ENCODE measurements at regions not wholly inside any gene's neighbourhood (a gene's known extent, or its start where the extent isn't known, plus 50 kb on each side); places are given as distances from the start of the nearest gene placed in this dataset.

DNA sequence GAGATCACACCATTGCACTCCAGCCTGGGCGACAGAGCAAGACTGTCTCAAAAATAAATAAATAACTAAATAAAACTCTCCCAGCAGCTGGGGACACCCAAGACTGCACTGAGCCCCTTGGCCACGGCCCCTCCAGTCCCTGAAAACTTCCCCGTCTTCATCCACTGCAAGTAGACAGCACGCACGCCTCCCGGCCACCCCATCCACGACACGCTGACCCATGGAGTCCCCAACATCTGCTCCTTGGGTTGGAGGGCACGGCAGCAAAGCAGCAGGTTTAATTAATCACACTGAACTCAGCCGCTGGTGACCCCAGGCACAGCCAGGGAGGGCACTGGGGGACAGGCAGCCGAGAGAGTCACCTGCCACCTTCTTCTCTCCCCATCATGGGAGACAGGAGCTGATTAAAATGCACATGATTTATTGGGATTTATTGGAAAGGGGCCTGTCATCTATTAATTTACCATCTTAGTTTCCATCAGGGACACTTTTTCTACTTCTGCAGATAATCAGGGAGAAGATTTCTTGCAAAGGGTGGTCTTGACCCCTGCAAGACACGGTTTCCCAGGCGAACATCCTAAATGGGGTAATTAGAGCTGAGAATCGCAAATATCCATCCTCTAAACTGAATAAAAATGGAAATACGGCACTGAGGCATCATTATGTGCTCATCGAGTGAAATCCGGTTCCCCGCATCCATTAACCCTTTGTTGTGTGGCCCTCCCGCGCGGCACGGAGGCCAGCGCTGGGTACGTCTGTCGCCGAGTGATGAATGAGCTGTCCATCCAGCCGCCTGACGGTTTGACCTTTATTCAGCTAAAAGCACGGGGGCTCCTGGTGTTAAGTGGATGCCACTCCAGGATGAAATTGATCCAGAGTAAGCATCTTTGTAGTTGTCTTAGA lies 178.3 kb downstream of the BRD1 start:
- Mint-ChIP-seq H3K27ac (peak overlapping the region in 1 of 8 donors; percentile 70), H3K27me3 (no peaks in the 10 kb centered on the region), H3K4me1 (peaks cover 4 to 19% (median 14%) of the 10 kb centered on the region in 3 donors), H3K9me3 (no peaks in the 10 kb centered on the region), H3K36me3 (peaks cover 0 to 21% (median 3%) of the 10 kb centered on the region in 3 donors), H3K4me3 (no peak overlapping the region)
- no peaks in the 10 kb centered on the region for H3K4me1 ChIP-seq (ENCODE audit: insufficient read depth, low read length)
- CTCF ChIA-PET = no interaction called here
- H3K27ac ChIP-seq (ENCODE audit: low read depth, low read length) = no peak overlapping the region
- no peak overlapping the region for H3K4me3 ChIP-seq (ENCODE audit: low read length)
- no peaks in the 10 kb centered on the region for H3K9me3 ChIP-seq (ENCODE audit: low read length)
- peaks cover 5% of the 10 kb centered on the region for H3K36me3 ChIP-seq (ENCODE audit: insufficient read depth, low read length)
- no peaks in the 10 kb centered on the region for H3K27me3 ChIP-seq (ENCODE audit: insufficient read depth, low read length, poor library complexity, severe bottlenecking)
- no peak for DNase-seq
- POLR2A ChIA-PET = no interaction called here

DNA sequence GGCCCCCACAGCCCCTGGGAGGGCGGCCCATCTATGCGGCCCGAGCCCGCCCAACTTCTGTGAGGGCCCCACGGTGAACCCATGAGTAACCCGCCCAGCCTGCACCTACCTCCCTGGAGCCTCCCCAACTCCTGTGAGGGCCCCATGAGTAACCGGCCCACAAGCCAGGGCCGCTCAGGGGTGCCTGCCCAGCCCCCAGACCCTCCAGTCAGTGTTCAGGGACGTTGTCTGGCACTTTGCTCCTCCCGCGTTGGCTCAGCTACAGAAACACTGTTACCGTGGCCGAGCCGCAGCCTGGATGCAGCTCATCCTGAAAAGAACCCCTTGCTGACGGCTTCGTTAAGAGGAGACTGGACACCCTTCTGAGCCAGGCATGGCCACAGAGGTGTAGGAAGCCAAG lies 179.6 kb downstream of the BRD1 start:
- Mint-ChIP-seq H3K27me3 (no peaks in the 10 kb centered on the region), H3K27ac (no peak overlapping the region), H3K4me1 (peaks cover 2 to 19% (median 14%) of the 10 kb centered on the region in 3 donors), H3K4me3 (no peak overlapping the region), H3K36me3 (peaks cover 0 to 21% (median 3%) of the 10 kb centered on the region in 3 donors), H3K9me3 (no peaks in the 10 kb centered on the region)
- no peak overlapping the region for H3K4me3 ChIP-seq (ENCODE audit: low read length)
- H3K4me1 ChIP-seq (ENCODE audit: insufficient read depth, low read length) = no peaks in the 10 kb centered on the region
- DNase-seq = no peak
- no peaks in the 10 kb centered on the region for H3K27me3 ChIP-seq (ENCODE audit: insufficient read depth, low read length, poor library complexity, severe bottlenecking)
- H3K9me3 ChIP-seq (ENCODE audit: low read length) = no peaks in the 10 kb centered on the region
- H3K27ac ChIP-seq (ENCODE audit: low read depth, low read length) = no peak overlapping the region
- ChIA-PET POLR2A (no interaction called here), CTCF (no interaction called here)
- peaks cover 5% of the 10 kb centered on the region for H3K36me3 ChIP-seq (ENCODE audit: insufficient read depth, low read length)

DNA sequence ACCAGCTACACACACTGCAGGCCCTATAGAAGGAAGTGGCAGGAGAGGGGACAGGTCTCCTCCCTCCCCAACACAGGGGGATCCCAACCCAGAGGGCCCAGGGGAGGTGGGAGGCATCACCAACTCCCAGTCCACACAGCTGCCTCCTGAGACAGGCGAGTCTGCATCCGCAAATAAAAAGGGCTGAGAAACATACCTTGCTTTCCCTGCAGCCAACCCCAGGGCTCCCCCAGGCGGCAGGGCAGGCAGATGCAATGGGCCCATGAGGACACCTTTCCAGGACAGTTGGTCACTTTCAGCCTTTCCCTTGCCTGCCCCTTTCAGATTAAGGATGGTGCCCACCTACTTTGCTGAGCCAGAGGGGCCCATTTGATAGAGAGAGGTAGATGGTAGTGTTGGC lies 180.0 kb downstream of the BRD1 start:
- Histone ChIP-seq H3K27ac (ENCODE audit: low read depth, low read length) (no peak overlapping the region), H3K9me3 (ENCODE audit: low read length) (no peaks in the 10 kb centered on the region), H3K36me3 (ENCODE audit: insufficient read depth, low read length) (peaks cover 5% of the 10 kb centered on the region), H3K4me3 (ENCODE audit: low read length) (no peak overlapping the region), H3K4me1 (ENCODE audit: insufficient read depth, low read length) (no peaks in the 10 kb centered on the region), H3K27me3 (ENCODE audit: insufficient read depth, low read length, poor library complexity, severe bottlenecking) (no peaks in the 10 kb centered on the region)
- H3K27me3 Mint-ChIP-seq = no peaks in the 10 kb centered on the region
- ChIA-PET POLR2A (no interaction called here), CTCF (no interaction called here)
- peaks cover 0 to 21% (median 3%) of the 10 kb centered on the region in 3 donors for H3K36me3 Mint-ChIP-seq
- DNase-seq = no peak
- H3K27ac Mint-ChIP-seq = no peak overlapping the region
- H3K9me3 Mint-ChIP-seq = no peaks in the 10 kb centered on the region
- no peak overlapping the region for H3K4me3 Mint-ChIP-seq
- peaks cover 2 to 18% (median 14%) of the 10 kb centered on the region in 3 donors for H3K4me1 Mint-ChIP-seq

DNA sequence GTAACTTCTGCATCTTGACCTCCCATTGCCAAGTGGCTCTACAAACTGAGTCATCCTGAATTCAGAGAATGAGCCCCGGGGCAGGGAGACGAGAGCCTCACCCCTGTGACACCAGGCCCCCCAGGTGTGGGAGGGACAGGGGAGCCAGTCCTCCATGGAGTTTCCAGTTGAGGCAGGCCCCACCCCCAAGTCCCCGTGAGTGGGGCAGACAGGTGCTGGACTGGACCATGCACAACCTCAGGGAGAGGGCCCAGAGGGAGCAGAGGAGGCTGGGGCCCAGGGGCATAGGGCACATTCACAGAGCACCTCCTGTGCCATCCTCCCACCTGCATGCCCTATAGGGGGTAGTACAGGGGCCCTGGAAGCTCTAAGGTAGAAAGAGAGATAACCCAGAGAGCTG lies 180.8 kb downstream of the BRD1 start:
- ChIA-PET POLR2A (no interaction called here), CTCF (no interaction called here)
- Histone ChIP-seq H3K27me3 (ENCODE audit: insufficient read depth, low read length, poor library complexity, severe bottlenecking) (no peaks in the 10 kb centered on the region), H3K4me1 (ENCODE audit: insufficient read depth, low read length) (no peaks in the 10 kb centered on the region), H3K9me3 (ENCODE audit: low read length) (no peaks in the 10 kb centered on the region), H3K36me3 (ENCODE audit: insufficient read depth, low read length) (peaks cover 5% of the 10 kb centered on the region), H3K4me3 (ENCODE audit: low read length) (no peak overlapping the region), H3K27ac (ENCODE audit: low read depth, low read length) (no peak overlapping the region)
- no peaks in the 10 kb centered on the region for H3K9me3 Mint-ChIP-seq
- H3K36me3 Mint-ChIP-seq = peaks cover 0 to 20% (median 3%) of the 10 kb centered on the region in 3 donors
- H3K27ac Mint-ChIP-seq = no peak overlapping the region
- no peaks in the 10 kb centered on the region for H3K27me3 Mint-ChIP-seq
- H3K4me3 Mint-ChIP-seq = no peak overlapping the region
- peaks cover 2 to 14% (median 14%) of the 10 kb centered on the region in 3 donors for H3K4me1 Mint-ChIP-seq
- no peak for DNase-seq

DNA sequence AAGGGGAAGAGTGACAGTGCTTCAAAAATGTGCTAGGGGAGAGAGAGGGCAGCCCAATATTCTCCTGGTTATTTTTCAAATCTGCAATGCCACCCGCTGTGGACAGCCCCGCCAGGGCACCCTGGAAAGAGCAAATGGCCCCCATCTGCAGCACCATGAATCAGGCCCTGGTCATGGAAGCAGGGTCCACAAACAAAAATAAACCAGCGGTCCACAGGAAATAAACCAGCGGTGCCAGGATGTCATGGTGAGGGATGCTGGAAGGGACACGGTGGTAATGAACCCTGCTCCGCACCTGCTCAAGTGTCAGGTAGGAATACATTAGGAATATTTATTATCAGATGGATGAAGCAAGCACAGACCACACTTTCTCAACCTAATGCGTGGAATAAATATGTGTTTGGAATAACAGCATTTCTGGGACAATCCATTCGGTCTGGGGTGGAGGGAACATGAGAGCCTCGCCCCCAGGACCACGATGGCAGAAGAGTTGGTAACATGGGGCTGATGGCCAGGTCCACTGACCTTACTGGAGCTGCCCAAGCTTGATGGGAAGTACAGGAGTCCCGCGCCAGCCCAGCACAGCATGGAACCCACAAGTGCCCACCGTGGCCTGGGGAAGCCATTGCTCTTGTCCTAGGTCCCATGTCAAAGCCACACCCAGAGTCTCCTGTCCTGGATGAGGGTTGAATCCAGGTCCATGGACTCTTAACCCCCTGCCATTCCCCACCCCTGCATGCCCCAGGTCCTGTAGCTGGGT lies 181.7 kb downstream of the BRD1 start:
- Histone ChIP-seq H3K4me3 (ENCODE audit: low read length) (no peak overlapping the region), H3K27ac (ENCODE audit: low read depth, low read length) (no peak overlapping the region), H3K9me3 (ENCODE audit: low read length) (no peaks in the 10 kb centered on the region), H3K36me3 (ENCODE audit: insufficient read depth, low read length) (peaks cover 5% of the 10 kb centered on the region), H3K27me3 (ENCODE audit: insufficient read depth, low read length, poor library complexity, severe bottlenecking) (no peaks in the 10 kb centered on the region), H3K4me1 (ENCODE audit: insufficient read depth, low read length) (no peaks in the 10 kb centered on the region)
- Mint-ChIP-seq H3K4me3 (no peak overlapping the region), H3K27me3 (no peaks in the 10 kb centered on the region), H3K4me1 (peaks cover 2 to 19% (median 17%) of the 10 kb centered on the region in 3 donors), H3K9me3 (no peaks in the 10 kb centered on the region), H3K27ac (no peak overlapping the region), H3K36me3 (peaks cover 0 to 24% (median 3%) of the 10 kb centered on the region in 3 donors)
- CTCF ChIA-PET = no interaction called here
- DNase-seq = no peak
- POLR2A ChIA-PET = no interaction called here

DNA sequence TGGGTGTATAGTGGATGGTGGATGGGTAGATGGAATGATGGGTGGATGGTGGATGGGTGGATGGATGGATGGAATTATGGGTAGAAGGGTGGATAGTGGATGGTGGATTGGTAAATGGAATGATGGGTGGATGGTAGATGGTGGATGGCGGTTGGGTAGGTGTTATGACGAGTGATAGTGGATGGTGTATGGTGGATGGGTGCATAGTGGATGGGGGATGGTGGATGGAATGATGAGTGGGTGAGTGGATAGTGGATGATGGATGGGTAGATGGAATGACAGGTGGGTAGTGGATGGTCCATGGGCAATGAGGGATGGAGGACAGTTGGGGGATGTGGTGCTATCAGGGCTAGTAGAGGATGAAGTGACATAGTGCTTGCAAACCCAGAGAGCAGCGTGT lies 182.4 kb downstream of the BRD1 start:
- Histone ChIP-seq H3K27ac (ENCODE audit: low read depth, low read length) (no peak overlapping the region), H3K4me3 (ENCODE audit: low read length) (no peak overlapping the region), H3K9me3 (ENCODE audit: low read length) (no peaks in the 10 kb centered on the region), H3K27me3 (ENCODE audit: insufficient read depth, low read length, poor library complexity, severe bottlenecking) (no peaks in the 10 kb centered on the region), H3K36me3 (ENCODE audit: insufficient read depth, low read length) (peaks cover 4% of the 10 kb centered on the region), H3K4me1 (ENCODE audit: insufficient read depth, low read length) (no peaks in the 10 kb centered on the region)
- Mint-ChIP-seq H3K4me3 (no peak overlapping the region), H3K27me3 (no peaks in the 10 kb centered on the region), H3K9me3 (no peaks in the 10 kb centered on the region), H3K4me1 (peaks cover 2 to 19% (median 17%) of the 10 kb centered on the region in 3 donors), H3K27ac (no peak overlapping the region), H3K36me3 (peaks cover 0 to 24% (median 3%) of the 10 kb centered on the region in 3 donors)
- ChIA-PET POLR2A (no interaction called here), CTCF (no interaction called here)
- DNase-seq = no peak

DNA sequence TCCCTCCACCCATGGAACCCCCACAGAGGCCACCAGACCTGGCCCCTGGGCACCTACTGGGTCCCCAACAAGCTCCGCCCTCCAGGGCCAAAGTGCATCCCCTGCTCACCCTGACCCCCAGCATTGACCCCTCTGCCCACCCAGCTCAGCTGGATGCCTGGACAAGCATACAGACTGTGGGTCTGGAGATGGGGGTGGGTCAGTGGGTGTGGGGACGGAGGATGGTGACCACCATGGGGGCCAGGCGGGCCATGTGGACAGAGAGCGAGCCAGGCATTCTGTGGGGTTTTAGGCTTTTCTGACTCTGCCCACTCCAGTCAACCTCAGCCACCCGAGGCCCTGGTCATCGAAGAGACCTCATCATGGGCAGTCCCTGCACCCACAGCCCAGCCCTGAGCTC lies 183.7 kb downstream of the BRD1 start:
- no peak for DNase-seq
- H3K9me3 ChIP-seq (ENCODE audit: low read length) = no peaks in the 10 kb centered on the region
- Mint-ChIP-seq H3K9me3 (no peaks in the 10 kb centered on the region), H3K36me3 (peaks cover 0 to 13% (median 0%) of the 10 kb centered on the region in 3 donors), H3K4me3 (no peak overlapping the region), H3K27ac (no peak overlapping the region), H3K4me1 (peaks cover 0 to 11% (median 10%) of the 10 kb centered on the region in 3 donors), H3K27me3 (no peaks in the 10 kb centered on the region)
- no peak overlapping the region for H3K4me3 ChIP-seq (ENCODE audit: low read length)
- H3K36me3 ChIP-seq (ENCODE audit: insufficient read depth, low read length) = no peaks in the 10 kb centered on the region
- H3K27me3 ChIP-seq (ENCODE audit: insufficient read depth, low read length, poor library complexity, severe bottlenecking) = no peaks in the 10 kb centered on the region
- H3K4me1 ChIP-seq (ENCODE audit: insufficient read depth, low read length) = no peaks in the 10 kb centered on the region
- CTCF ChIA-PET = no interaction called here
- POLR2A ChIA-PET = no interaction called here
- H3K27ac ChIP-seq (ENCODE audit: low read depth, low read length) = no peak overlapping the region

DNA sequence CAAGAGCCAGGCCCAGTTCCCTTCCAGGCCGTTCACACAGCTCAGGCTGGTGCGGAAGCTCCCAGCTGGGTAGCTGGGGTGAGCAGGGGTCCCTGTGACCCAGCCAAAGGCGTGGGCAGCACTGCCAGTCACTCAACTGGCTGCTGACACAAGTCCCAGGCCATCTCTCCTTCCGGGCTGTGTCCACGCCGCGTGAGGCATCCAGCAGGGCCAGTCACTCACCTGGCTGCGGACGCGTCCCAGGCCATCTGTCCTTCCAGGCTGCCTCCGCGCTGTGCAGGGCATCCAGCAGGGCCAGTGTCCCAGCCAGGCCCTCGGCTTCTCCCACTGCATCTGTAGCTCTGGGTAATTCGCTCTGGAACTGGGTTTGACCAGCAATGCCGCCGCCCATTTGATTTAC lies 184.2 kb downstream of the BRD1 start:
- Mint-ChIP-seq H3K4me3 (no peak overlapping the region), H3K27ac (no peak overlapping the region), H3K4me1 (peaks cover 0 to 11% (median 10%) of the 10 kb centered on the region in 3 donors), H3K9me3 (no peaks in the 10 kb centered on the region), H3K36me3 (peaks cover 0 to 16% (median 0%) of the 10 kb centered on the region in 3 donors), H3K27me3 (no peaks in the 10 kb centered on the region)
- ChIA-PET CTCF (no interaction called here), POLR2A (no interaction called here)
- DNase-seq = no peak
- H3K27me3 ChIP-seq (ENCODE audit: insufficient read depth, low read length, poor library complexity, severe bottlenecking) = no peaks in the 10 kb centered on the region
- no peak overlapping the region for H3K27ac ChIP-seq (ENCODE audit: low read depth, low read length)
- no peak overlapping the region for H3K4me3 ChIP-seq (ENCODE audit: low read length)
- no peaks in the 10 kb centered on the region for H3K36me3 ChIP-seq (ENCODE audit: insufficient read depth, low read length)
- no peaks in the 10 kb centered on the region for H3K9me3 ChIP-seq (ENCODE audit: low read length)
- no peaks in the 10 kb centered on the region for H3K4me1 ChIP-seq (ENCODE audit: insufficient read depth, low read length)

Measured in CD8-positive, alpha-beta memory T cell (primary cell).